Activated CD4-positive, alpha-beta T cell treated with anti-CD3 and anti-CD28 coated beads, Interleukin-2, amount 10 ng/mL, durations not matched to agents 7 days and 5 days (primary cell): ENCODE measurements at regions not wholly inside any gene's neighbourhood (a gene's known extent, or its start where the extent isn't known, plus 50 kb on each side); places are given as distances from the start of the nearest gene placed in this dataset.

Source experiments
- CTCF ChIA-PET: fragments of 350-600 bp; sonication (Branson Sonifier 250); formaldehyde crosslinking; loops from one replicate; lab custom pipeline; 2021; ENCODE audit warnings: antibody characterized with exemption; lab: Charles Lee
- POLR2A ChIA-PET: fragments of 350-600 bp; sonication (Branson Sonifier 250); formaldehyde crosslinking; loops from one replicate; lab custom pipeline; 2021; ENCODE audit warnings: antibody characterized with exemption; lab: Charles Lee
- DNase-seq: peaks from one replicate; pipeline ENCODE4 v3.0.0-alpha.2; 2020
- H3K27ac Mint-ChIP-seq: one replicate; pipeline ENCODE4 v1.8.0; 2021; ENCODE audit warnings: mild to moderate bottlenecking, moderate library complexity, mixed read lengths
- H3K27me3 Mint-ChIP-seq: one replicate; pipeline ENCODE4 v1.8.0; 2021; ENCODE audit warnings: mixed read lengths
- H3K36me3 Mint-ChIP-seq: one replicate; pipeline ENCODE4 v1.8.0; 2021; ENCODE audit warnings: low read depth, mixed read lengths
- H3K4me1 Mint-ChIP-seq: one replicate; pipeline ENCODE4 v1.8.0; 2021; ENCODE audit warnings: mixed read lengths
- H3K4me3 Mint-ChIP-seq: one replicate; pipeline ENCODE4 v1.8.0; 2021; ENCODE audit warnings: mild to moderate bottlenecking, moderate library complexity, mixed read lengths
- H3K9me3 Mint-ChIP-seq: one replicate; pipeline ENCODE4 v1.8.0; 2021; ENCODE audit warnings: mixed read lengths

- no peak for DNase-seq
- Mint-ChIP-seq H3K36me3 (no peaks in the 10 kb centered on the region), H3K27me3 (peaks cover 12% of the 10 kb centered on the region), H3K27ac (no peak overlapping the region), H3K4me3 (no peak overlapping the region), H3K4me1 (no peaks in the 10 kb centered on the region), H3K9me3 (no peaks in the 10 kb centered on the region)
- CTCF ChIA-PET: no interaction called here
- POLR2A ChIA-PET: no interaction called here
Measured at GRCh38 chr12:98296462-98297079, 218.8 kb upstream of the TMPO start.

GRCh38 chr12:98297538-98297937 is 217.9 kb upstream of the TMPO start:
- Mint-ChIP-seq H3K27me3 (peaks cover 9% of the 10 kb centered on the region), H3K4me3 (no peak overlapping the region), H3K4me1 (no peaks in the 10 kb centered on the region), H3K27ac (no peak overlapping the region), H3K36me3 (no peaks in the 10 kb centered on the region), H3K9me3 (no peaks in the 10 kb centered on the region)
- POLR2A ChIA-PET: no interaction called here
- CTCF ChIA-PET: interaction anchor here (0.6 to 0.7 kb wide), 2 partner anchors 25 to 38 kb away, joined by 3 to 4 read pairs; no protein-coding TSS in a partner anchor
- DNase-seq: no peak

GRCh38 chr12:98308141-98308540 is 207.2 kb upstream of the TMPO start:
- DNase-seq: no peak
- peaks cover 2% of the 10 kb centered on the region for H3K27me3 Mint-ChIP-seq
- ChIA-PET CTCF (no interaction called here), POLR2A (no interaction called here)
- H3K27ac Mint-ChIP-seq: no peak overlapping the region
- no peak overlapping the region for H3K4me3 Mint-ChIP-seq
- H3K9me3 Mint-ChIP-seq: no peaks in the 10 kb centered on the region
- no peaks in the 10 kb centered on the region for H3K4me1 Mint-ChIP-seq
- H3K36me3 Mint-ChIP-seq: no peaks in the 10 kb centered on the region

GRCh38 chr12:98317939-98318899 is 197.2 kb upstream of the TMPO start:
- H3K4me3 Mint-ChIP-seq: no peak overlapping the region
- ChIA-PET CTCF (no interaction called here), POLR2A (no interaction called here)
- H3K9me3 Mint-ChIP-seq: no peaks in the 10 kb centered on the region
- peaks cover 8% of the 10 kb centered on the region for H3K27me3 Mint-ChIP-seq
- DNase-seq: no peak
- no peaks in the 10 kb centered on the region for H3K36me3 Mint-ChIP-seq
- H3K27ac Mint-ChIP-seq: no peak overlapping the region
- no peaks in the 10 kb centered on the region for H3K4me1 Mint-ChIP-seq

GRCh38 chr12:98319716-98320425 is 195.5 kb upstream of the TMPO start:
- peaks cover 5% of the 10 kb centered on the region for H3K27me3 Mint-ChIP-seq

GRCh38 chr12:98325003-98325402 is 190.4 kb upstream of the TMPO start:
- H3K4me3 Mint-ChIP-seq: no peak overlapping the region
- no peaks in the 10 kb centered on the region for H3K36me3 Mint-ChIP-seq
- no peaks in the 10 kb centered on the region for H3K9me3 Mint-ChIP-seq
- DNase-seq: no peak
- POLR2A ChIA-PET: no interaction called here
- peaks cover 5% of the 10 kb centered on the region for H3K27me3 Mint-ChIP-seq
- CTCF ChIA-PET: no interaction called here
- no peaks in the 10 kb centered on the region for H3K4me1 Mint-ChIP-seq
- H3K27ac Mint-ChIP-seq: no peak overlapping the region

More at GRCh38 chr12:98319716-98320425, 195.5 kb upstream of the TMPO start:
- H3K27ac Mint-ChIP-seq: no peak overlapping the region
- H3K4me1 Mint-ChIP-seq: no peaks in the 10 kb centered on the region
- no peak overlapping the region for H3K4me3 Mint-ChIP-seq
- no peaks in the 10 kb centered on the region for H3K36me3 Mint-ChIP-seq
- no peaks in the 10 kb centered on the region for H3K9me3 Mint-ChIP-seq
- CTCF ChIA-PET: no interaction called here
- POLR2A ChIA-PET: no interaction called here
- DNase-seq: no peak

GRCh38 chr12:98328467-98328866 is 186.9 kb upstream of the TMPO start:
- CTCF ChIA-PET: no interaction called here
- H3K27me3 Mint-ChIP-seq: no peaks in the 10 kb centered on the region
- no peaks in the 10 kb centered on the region for H3K4me1 Mint-ChIP-seq
- DNase-seq: no peak
- no peak overlapping the region for H3K27ac Mint-ChIP-seq
- POLR2A ChIA-PET: no interaction called here
- no peaks in the 10 kb centered on the region for H3K36me3 Mint-ChIP-seq
- H3K4me3 Mint-ChIP-seq: no peak overlapping the region
- H3K9me3 Mint-ChIP-seq: no peaks in the 10 kb centered on the region

GRCh38 chr12:98329589-98329988 is 185.8 kb upstream of the TMPO start:
- H3K36me3 Mint-ChIP-seq: no peaks in the 10 kb centered on the region
- DNase-seq: no peak
- H3K9me3 Mint-ChIP-seq: no peaks in the 10 kb centered on the region
- H3K4me3 Mint-ChIP-seq: no peak overlapping the region
- ChIA-PET CTCF (no interaction called here), POLR2A (no interaction called here)
- H3K27me3 Mint-ChIP-seq: peaks cover 2% of the 10 kb centered on the region
- H3K4me1 Mint-ChIP-seq: no peaks in the 10 kb centered on the region
- no peak overlapping the region for H3K27ac Mint-ChIP-seq

- H3K36me3 Mint-ChIP-seq: no peaks in the 10 kb centered on the region
- POLR2A ChIA-PET: no interaction called here
- H3K27me3 Mint-ChIP-seq: peaks cover 7% of the 10 kb centered on the region
- no peaks in the 10 kb centered on the region for H3K4me1 Mint-ChIP-seq
- H3K27ac Mint-ChIP-seq: no peak overlapping the region
- CTCF ChIA-PET: interaction anchor here (1.5 kb wide), 1 partner anchor 177 kb away, joined by 3 read pairs; no protein-coding TSS in a partner anchor
- H3K9me3 Mint-ChIP-seq: no peaks in the 10 kb centered on the region
- H3K4me3 Mint-ChIP-seq: no peak overlapping the region
- no peak for DNase-seq
Measured at GRCh38 chr12:98332642-98333041, 182.7 kb upstream of the TMPO start.

GRCh38 chr12:98334768-98335167 is 180.6 kb upstream of the TMPO start:
- no peak for DNase-seq
- ChIA-PET CTCF (interaction anchor here (0.6 to 0.9 kb wide), 2 partner anchors 26 to 37 kb away, joined by 3 read pairs; no protein-coding TSS in a partner anchor), POLR2A (no interaction called here)
- Mint-ChIP-seq H3K27me3 (peaks cover 7% of the 10 kb centered on the region), H3K4me3 (no peak overlapping the region), H3K27ac (no peak overlapping the region), H3K36me3 (no peaks in the 10 kb centered on the region), H3K4me1 (no peaks in the 10 kb centered on the region), H3K9me3 (no peaks in the 10 kb centered on the region)

GRCh38 chr12:98341026-98341425 is 174.4 kb upstream of the TMPO start:
- Mint-ChIP-seq H3K36me3 (no peaks in the 10 kb centered on the region), H3K4me1 (no peaks in the 10 kb centered on the region), H3K9me3 (no peaks in the 10 kb centered on the region), H3K4me3 (no peak overlapping the region), H3K27ac (no peak overlapping the region), H3K27me3 (peaks cover 12% of the 10 kb centered on the region)
- ChIA-PET CTCF (no interaction called here), POLR2A (no interaction called here)
- DNase-seq: no peak

GRCh38 chr12:98341732-98342131 is 173.7 kb upstream of the TMPO start:
- ChIA-PET POLR2A (no interaction called here), CTCF (no interaction called here)
- Mint-ChIP-seq H3K4me3 (no peak overlapping the region), H3K27ac (no peak overlapping the region), H3K36me3 (no peaks in the 10 kb centered on the region), H3K27me3 (peaks cover 11% of the 10 kb centered on the region), H3K9me3 (no peaks in the 10 kb centered on the region), H3K4me1 (no peaks in the 10 kb centered on the region)
- DNase-seq: no peak
